Activated naive CD8-positive, alpha-beta T cell treated with anti-CD3 and anti-CD28 coated beads, Interleukin-2, amount 10 ng/mL, durations not matched to agents 7 days and 5 days (primary cell): ENCODE measurements at regions not wholly inside any gene's neighbourhood (a gene's known extent, or its start where the extent isn't known, plus 50 kb on each side); places are given as distances from the start of the nearest gene placed in this dataset.
A peak's percentile ranks its signal among the peaks of the same experiment; 100 is the strongest.
"Not testable (repeated sequence)": the region's sequence is repeated elsewhere in the genome, so short reads cannot be mapped to it uniquely, and the experiment has no call there.

ENCODE experiments used
- ATAC-seq: fragments of 150-1000 bp; cut with Tn5 transposase; one replicate; pipeline ENCODE4 v1.10.0; 2021; ENCODE audit warnings: low read depth, moderate library complexity
- POLR2A ChIA-PET: fragments of 350-600 bp; sonication (Branson Sonifier 250); formaldehyde crosslinking; loops from one replicate; lab custom pipeline; 2021; ENCODE audit warnings: antibody characterized with exemption; lab: Charles Lee
- DNase-seq: peaks from one replicate; pipeline ENCODE4 v3.0.0; 2021
- H3K27ac Mint-ChIP-seq: one replicate; pipeline ENCODE4 v1.8.0; 2022; ENCODE audit warnings: mild to moderate bottlenecking, mixed read lengths
- H3K27me3 Mint-ChIP-seq: one replicate; pipeline ENCODE4 v1.8.0; 2022; ENCODE audit warnings: mild to moderate bottlenecking, moderate library complexity, mixed read lengths
- H3K36me3 Mint-ChIP-seq: one replicate; pipeline ENCODE4 v1.8.0; 2021; ENCODE audit warnings: mild to moderate bottlenecking, mixed read lengths
- H3K4me1 Mint-ChIP-seq: one replicate; pipeline ENCODE4 v1.8.0; 2021; ENCODE audit warnings: mixed read lengths
- H3K4me3 Mint-ChIP-seq: one replicate; pipeline ENCODE4 v1.8.0; 2022; ENCODE audit warnings: mild to moderate bottlenecking, moderate library complexity, mixed read lengths
- H3K9me3 Mint-ChIP-seq: one replicate; pipeline ENCODE4 v1.8.0; 2021; ENCODE audit warnings: mixed read lengths

GRCh38 chr10:131831561-131831960 is 69.2 kb upstream of the PPP2R2D start:
- no peak overlapping the region for H3K27ac Mint-ChIP-seq

GRCh38 chr10:131832056-131832685 is 68.6 kb upstream of the PPP2R2D start:
- H3K9me3 Mint-ChIP-seq = peaks cover 2% of the 10 kb centered on the region
- H3K27me3 Mint-ChIP-seq = peaks cover 10% of the 10 kb centered on the region
- no peaks in the 10 kb centered on the region for H3K4me1 Mint-ChIP-seq
- POLR2A ChIA-PET = no interaction called here
- H3K4me3 Mint-ChIP-seq = no peak overlapping the region
- H3K36me3 Mint-ChIP-seq = no peaks in the 10 kb centered on the region
- no peak for ATAC-seq
- no peak overlapping the region for H3K27ac Mint-ChIP-seq
- DNase-seq = peak; percentile 10

More at GRCh38 chr10:131831561-131831960, 69.2 kb upstream of the PPP2R2D start:
- DNase-seq (peak; percentile 8), ATAC-seq (no peak)
- Mint-ChIP-seq H3K4me3 (no peak overlapping the region), H3K27me3 (peaks cover 6% of the 10 kb centered on the region), H3K9me3 (peaks cover 2% of the 10 kb centered on the region), H3K36me3 (no peaks in the 10 kb centered on the region), H3K4me1 (no peaks in the 10 kb centered on the region)
- POLR2A ChIA-PET = no interaction called here

GRCh38 chr10:131833013-131833412 is 67.8 kb upstream of the PPP2R2D start:
- no peaks in the 10 kb centered on the region for H3K36me3 Mint-ChIP-seq
- ATAC-seq (no peak), DNase-seq (no peak)
- POLR2A ChIA-PET = no interaction called here
- H3K27me3 Mint-ChIP-seq = peaks cover 19% of the 10 kb centered on the region
- no peak overlapping the region for H3K27ac Mint-ChIP-seq
- H3K4me3 Mint-ChIP-seq = no peak overlapping the region
- H3K9me3 Mint-ChIP-seq = no peaks in the 10 kb centered on the region
- no peaks in the 10 kb centered on the region for H3K4me1 Mint-ChIP-seq

GRCh38 chr10:131833446-131834080 is 67.2 kb upstream of the PPP2R2D start:
- POLR2A ChIA-PET = no interaction called here
- H3K4me3 Mint-ChIP-seq = no peak overlapping the region
- no peak overlapping the region for H3K27ac Mint-ChIP-seq
- H3K9me3 Mint-ChIP-seq = no peaks in the 10 kb centered on the region
- no peaks in the 10 kb centered on the region for H3K4me1 Mint-ChIP-seq
- peaks cover 21% of the 10 kb centered on the region for H3K27me3 Mint-ChIP-seq
- H3K36me3 Mint-ChIP-seq = no peaks in the 10 kb centered on the region
- DNase-seq (peak; percentile 9), ATAC-seq (no peak)

- Mint-ChIP-seq H3K27ac (no peak overlapping the region), H3K4me1 (no peaks in the 10 kb centered on the region), H3K27me3 (peaks cover 21% of the 10 kb centered on the region), H3K4me3 (no peak overlapping the region), H3K36me3 (no peaks in the 10 kb centered on the region), H3K9me3 (no peaks in the 10 kb centered on the region)
- peak; percentile 4 for DNase-seq
- POLR2A ChIA-PET = no interaction called here
- no peak for ATAC-seq
These were observed 66.5 kb upstream of the PPP2R2D start for GRCh38 chr10:131834152-131834810.

GRCh38 chr10:131838966-131839742 is 61.7 kb upstream of the PPP2R2D start:
- POLR2A ChIA-PET = no interaction called here
- Mint-ChIP-seq H3K36me3 (no peaks in the 10 kb centered on the region), H3K4me1 (no peaks in the 10 kb centered on the region), H3K9me3 (no peaks in the 10 kb centered on the region), H3K4me3 (no peak overlapping the region), H3K27ac (no peak overlapping the region), H3K27me3 (peaks cover 21% of the 10 kb centered on the region)
- DNase-seq (peak; percentile 10), ATAC-seq (no peak)

GRCh38 chr10:131839880-131840787 is 60.7 kb upstream of the PPP2R2D start:
- H3K4me3 Mint-ChIP-seq, ATAC-seq, POLR2A ChIA-PET, H3K9me3 Mint-ChIP-seq, H3K36me3 Mint-ChIP-seq, H3K27ac Mint-ChIP-seq, H3K4me1 Mint-ChIP-seq: not testable (repeated sequence)
- peak; percentile 11 for DNase-seq
- H3K27me3 Mint-ChIP-seq = peaks cover 21% of the 10 kb centered on the region

- H3K36me3 Mint-ChIP-seq = no peaks in the 10 kb centered on the region
These were observed 60.1 kb upstream of the PPP2R2D start for GRCh38 chr10:131840788-131841118.

GRCh38 chr10:131841131-131841660 is 59.6 kb upstream of the PPP2R2D start:
- H3K36me3 Mint-ChIP-seq = no peaks in the 10 kb centered on the region
- H3K9me3 Mint-ChIP-seq = no peaks in the 10 kb centered on the region
- H3K27me3 Mint-ChIP-seq = peaks cover 15% of the 10 kb centered on the region
- no peak overlapping the region for H3K4me3 Mint-ChIP-seq
- POLR2A ChIA-PET = no interaction called here
- ATAC-seq (no peak), DNase-seq (peak; percentile 17)
- H3K27ac Mint-ChIP-seq = no peak overlapping the region
- H3K4me1 Mint-ChIP-seq = no peaks in the 10 kb centered on the region

More at GRCh38 chr10:131840788-131841118, 60.1 kb upstream of the PPP2R2D start:
- Mint-ChIP-seq H3K4me1 (no peaks in the 10 kb centered on the region), H3K9me3 (no peaks in the 10 kb centered on the region), H3K27me3 (peaks cover 19% of the 10 kb centered on the region), H3K4me3 (no peak overlapping the region), H3K27ac (no peak overlapping the region)
- POLR2A ChIA-PET = no interaction called here
- ATAC-seq (no peak), DNase-seq (no peak)

GRCh38 chr10:131841661-131842139 is 59.1 kb upstream of the PPP2R2D start:
- H3K4me1 Mint-ChIP-seq = no peaks in the 10 kb centered on the region
- no peak for DNase-seq
- POLR2A ChIA-PET = no interaction called here
- peaks cover 15% of the 10 kb centered on the region for H3K27me3 Mint-ChIP-seq
- no peak overlapping the region for H3K4me3 Mint-ChIP-seq
- H3K36me3 Mint-ChIP-seq = no peaks in the 10 kb centered on the region
- H3K9me3 Mint-ChIP-seq = no peaks in the 10 kb centered on the region
- no peak for ATAC-seq
- H3K27ac Mint-ChIP-seq = no peak overlapping the region

GRCh38 chr10:131842351-131843088 is 58.3 kb upstream of the PPP2R2D start:
- ATAC-seq = no peak
- DNase-seq = peak; percentile 15
- POLR2A ChIA-PET = no interaction called here
- H3K4me1 Mint-ChIP-seq = no peaks in the 10 kb centered on the region
- H3K27me3 Mint-ChIP-seq = peaks cover 7% of the 10 kb centered on the region
- H3K9me3 Mint-ChIP-seq = no peaks in the 10 kb centered on the region
- H3K4me3 Mint-ChIP-seq = no peak overlapping the region
- no peaks in the 10 kb centered on the region for H3K36me3 Mint-ChIP-seq
- H3K27ac Mint-ChIP-seq = no peak overlapping the region

- H3K4me1 Mint-ChIP-seq = no peaks in the 10 kb centered on the region
- ATAC-seq (no peak), DNase-seq (peak; percentile 10)
- H3K4me3 Mint-ChIP-seq = no peak overlapping the region
- H3K36me3 Mint-ChIP-seq = no peaks in the 10 kb centered on the region
- no peaks in the 10 kb centered on the region for H3K9me3 Mint-ChIP-seq
- peaks cover 1% of the 10 kb centered on the region for H3K27me3 Mint-ChIP-seq
- no peak overlapping the region for H3K27ac Mint-ChIP-seq
- POLR2A ChIA-PET = no interaction called here
These were observed 57.7 kb upstream of the PPP2R2D start for GRCh38 chr10:131843089-131843595.
